ENCODE measurements at regions not wholly inside any gene's neighbourhood (a gene's known extent, or its start where the extent isn't known, plus 50 kb on each side); places are given as distances from the start of the nearest gene placed in this dataset.

GRCh38 chr11:87528752-87529151 is 491.0 kb downstream of the TMEM135 start:
- no peak for TF ChIP-seq POLR2A (IDR thresholded peaks at IDR 0.05)
- TF ChIP-seq, protein P1, sequence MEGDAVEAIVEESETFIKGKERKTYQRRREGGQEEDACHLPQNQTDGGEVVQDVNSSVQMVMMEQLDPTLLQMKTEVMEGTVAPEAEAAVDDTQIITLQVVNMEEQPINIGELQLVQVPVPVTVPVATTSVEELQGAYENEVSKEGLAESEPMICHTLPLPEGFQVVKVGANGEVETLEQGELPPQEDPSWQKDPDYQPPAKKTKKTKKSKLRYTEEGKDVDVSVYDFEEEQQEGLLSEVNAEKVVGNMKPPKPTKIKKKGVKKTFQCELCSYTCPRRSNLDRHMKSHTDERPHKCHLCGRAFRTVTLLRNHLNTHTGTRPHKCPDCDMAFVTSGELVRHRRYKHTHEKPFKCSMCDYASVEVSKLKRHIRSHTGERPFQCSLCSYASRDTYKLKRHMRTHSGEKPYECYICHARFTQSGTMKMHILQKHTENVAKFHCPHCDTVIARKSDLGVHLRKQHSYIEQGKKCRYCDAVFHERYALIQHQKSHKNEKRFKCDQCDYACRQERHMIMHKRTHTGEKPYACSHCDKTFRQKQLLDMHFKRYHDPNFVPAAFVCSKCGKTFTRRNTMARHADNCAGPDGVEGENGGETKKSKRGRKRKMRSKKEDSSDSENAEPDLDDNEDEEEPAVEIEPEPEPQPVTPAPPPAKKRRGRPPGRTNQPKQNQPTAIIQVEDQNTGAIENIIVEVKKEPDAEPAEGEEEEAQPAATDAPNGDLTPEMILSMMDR (IDR thresholded peaks at IDR 0.05): no peak
- no peak for TF ChIP-seq EP300 (IDR thresholded peaks at IDR 0.05)

Data from tibial nerve (tissue), 4 donors.